Tibial artery (tissue), 4 donors: ENCODE measurements at regions not wholly inside any gene's neighbourhood (a gene's known extent, or its start where the extent isn't known, plus 50 kb on each side); places are given as distances from the start of the nearest gene placed in this dataset.
A peak's percentile ranks its signal among the peaks of the same experiment; 100 is the strongest.
"Not testable (repeated sequence)": the region's sequence is repeated elsewhere in the genome, so short reads cannot be mapped to it uniquely, and the experiment has no call there.

Experiments
- DNase-seq, 2 donors: peaks; one replicate each; pipeline ENCODE4 v3.0.0-alpha.2; 2019
- H3K27ac ChIP-seq, 2 donors: fragments of 200-600 bp; sonication (generic) in 1 of 2; 1 replicate in 1 of 2; 2 replicates in 1 of 2; pipeline ENCODE4 v1.5.1; 2018 to 2019; ENCODE audit warnings: mild to moderate bottlenecking in 1 of 2
- H3K27me3 ChIP-seq, 2 donors: fragments of 200-600 bp; sonication (generic) in 1 of 2; one replicate each; pipeline versions ENCODE4 v1.5.1 to v1.6.0; 2016 to 2019
- H3K36me3 ChIP-seq, 3 donors: fragments of 200-600 bp; sonication (generic) in 2 of 3; one replicate each; pipeline ENCODE4 v1.5.1; 2016 to 2019; ENCODE audit warnings: mild to moderate bottlenecking in 2 of 3
- H3K4me1 ChIP-seq, 4 donors: fragments of 200-600 bp; sonication (generic) in 2 of 4; 1 replicate in 3 of 4; 2 replicates in 1 of 4; pipeline ENCODE4 v1.5.1; 2016 to 2019
- H3K4me3 ChIP-seq, 2 donors: fragments of 200-600 bp; sonication (generic) in 1 of 2; 1 replicate in 1 of 2; 2 replicates in 1 of 2; pipeline ENCODE4 v1.5.1; 2018 to 2019; ENCODE audit warnings: mild to moderate bottlenecking in 2 of 2
- H3K9me3 ChIP-seq, 3 donors: fragments of 200-600 bp; sonication (generic) in 1 of 3; one replicate each; pipeline ENCODE4 v1.5.1; 2016 to 2019
- CTCF ChIP-seq, 2 experiments: fragments of 200-600 bp in 1 of 2; fragments of 450-650 bp in 1 of 2; IDR thresholded peaks; one replicate each; pipeline ENCODE4 v1.5.1; 2017 to 2019; ENCODE audit warnings: antibody characterized with exemption in 2 of 2, mild to moderate bottlenecking in 1 of 2, moderate library complexity in 1 of 2
- intact Hi-C: fragments of 100-400 bp; cut with DNase I; formaldehyde crosslinking; loops from one replicate; pipeline ENCODE4 v1.15.0; 2023; ENCODE audit warnings: low total_unique reads

DNA sequence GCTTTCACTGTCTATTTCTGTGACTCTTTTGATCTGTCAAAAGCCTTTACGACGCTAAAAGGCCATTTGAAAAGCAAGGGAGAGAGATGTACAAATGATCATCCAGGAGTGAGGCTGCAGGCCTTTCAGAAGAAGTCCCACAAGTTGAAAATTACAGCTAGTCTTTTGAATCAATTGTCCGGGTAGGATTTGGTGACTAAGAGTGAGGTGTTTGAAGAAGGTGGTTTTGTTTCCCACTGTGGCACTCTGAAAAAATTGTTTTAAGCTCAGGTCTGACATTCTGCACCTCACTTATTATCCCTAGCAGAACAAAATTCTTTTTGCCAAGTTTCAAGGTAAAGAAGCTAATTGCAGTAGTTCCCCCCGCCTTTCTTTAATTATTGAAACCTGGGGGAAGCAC lies 50.8 kb upstream of the TMEM108 start:
- TF ChIP-seq CTCF (IDR thresholded peaks at IDR 0.05), result no peak
- H3K4me1 ChIP-seq, result peaks cover 0 to 3% (median 0%) of the 10 kb centered on the region in 4 donors
- H3K9me3 ChIP-seq, result no peaks in the 10 kb centered on the region
- intact Hi-C loops, result no loop called here
- H3K4me3 ChIP-seq, result no peak overlapping the region
- H3K27me3 ChIP-seq, result no peaks in the 10 kb centered on the region
- no peaks in the 10 kb centered on the region for H3K36me3 ChIP-seq
- no peak overlapping the region for H3K27ac ChIP-seq
- no peak for DNase-seq

GRCh38 chr3:132984181-132984580 lies 54.0 kb upstream of the TMEM108 start:
- Histone ChIP-seq H3K4me3 (no peak overlapping the region), H3K36me3 (no peaks in the 10 kb centered on the region), H3K9me3 (no peaks in the 10 kb centered on the region), H3K27ac (no peak overlapping the region), H3K4me1 (peaks cover 0 to 3% (median 0%) of the 10 kb centered on the region in 4 donors), H3K27me3 (no peaks in the 10 kb centered on the region)
- TF ChIP-seq CTCF (IDR thresholded peaks at IDR 0.05), result no peak
- intact Hi-C loops, result no loop called here
- DNase-seq, result peak in 1 of 2 donors; percentile 22

DNA sequence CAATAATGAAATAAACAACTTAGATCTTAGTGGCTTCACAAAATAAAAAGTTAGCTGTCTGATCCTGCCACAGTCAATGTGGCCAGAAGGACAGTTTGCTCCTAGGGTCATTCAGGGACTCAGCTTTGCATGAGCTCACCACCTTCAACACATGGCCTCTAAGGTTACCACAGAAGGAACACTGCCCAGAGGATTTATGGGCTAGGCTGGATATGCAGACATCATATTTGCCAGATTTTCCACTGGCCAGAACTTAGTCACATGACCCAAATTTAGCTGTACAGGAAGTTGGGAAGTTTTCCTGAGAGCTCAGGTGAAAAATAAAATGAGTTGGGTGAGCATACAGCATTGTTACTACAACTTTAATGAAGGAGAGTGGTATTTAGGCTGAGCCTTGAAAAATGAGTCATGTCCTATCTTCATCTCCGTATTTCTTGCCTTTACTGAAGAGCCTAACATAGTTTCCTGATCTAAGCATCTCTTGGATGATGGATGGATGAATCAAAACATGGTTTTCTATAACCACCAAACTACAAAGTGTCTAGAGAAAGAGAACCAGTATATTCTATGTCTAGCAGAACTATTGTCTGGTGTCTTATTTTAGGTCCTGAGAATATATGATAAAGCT lies 54.9 kb upstream of the TMEM108 start:
- peaks cover 0 to 3% (median 0%) of the 10 kb centered on the region in 4 donors for H3K4me1 ChIP-seq
- intact Hi-C loops, result no loop called here
- H3K36me3 ChIP-seq, result no peaks in the 10 kb centered on the region
- TF ChIP-seq CTCF (IDR thresholded peaks at IDR 0.05), result no peak
- DNase-seq, result no peak
- H3K4me3 ChIP-seq, result no peak overlapping the region
- H3K27me3 ChIP-seq, result no peaks in the 10 kb centered on the region
- no peak overlapping the region for H3K27ac ChIP-seq
- H3K9me3 ChIP-seq, result no peaks in the 10 kb centered on the region

DNA sequence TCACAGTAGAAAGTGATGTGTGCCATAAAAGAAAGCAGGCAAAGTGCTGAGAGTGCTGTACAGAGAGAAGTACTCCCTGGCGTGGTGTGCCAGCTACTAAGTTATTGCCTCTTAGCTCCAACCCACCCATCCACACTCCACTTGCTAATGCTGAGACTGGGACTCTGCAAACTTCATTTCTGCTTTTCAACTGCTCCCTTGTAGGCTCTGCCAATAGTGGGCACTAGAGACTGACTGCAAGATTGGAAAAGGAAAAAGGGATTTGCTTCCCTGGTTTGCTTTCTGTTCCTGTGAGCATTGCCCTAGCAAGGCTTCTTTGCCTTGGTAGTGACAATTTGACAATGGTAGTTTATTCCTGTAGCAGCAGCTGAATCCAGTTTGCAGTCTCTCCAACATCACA lies 56.5 kb upstream of the TMEM108 start:
- peaks cover 0 to 3% (median 0%) of the 10 kb centered on the region in 4 donors for H3K4me1 ChIP-seq
- no peak for DNase-seq
- intact Hi-C loops, result no loop called here

DNA sequence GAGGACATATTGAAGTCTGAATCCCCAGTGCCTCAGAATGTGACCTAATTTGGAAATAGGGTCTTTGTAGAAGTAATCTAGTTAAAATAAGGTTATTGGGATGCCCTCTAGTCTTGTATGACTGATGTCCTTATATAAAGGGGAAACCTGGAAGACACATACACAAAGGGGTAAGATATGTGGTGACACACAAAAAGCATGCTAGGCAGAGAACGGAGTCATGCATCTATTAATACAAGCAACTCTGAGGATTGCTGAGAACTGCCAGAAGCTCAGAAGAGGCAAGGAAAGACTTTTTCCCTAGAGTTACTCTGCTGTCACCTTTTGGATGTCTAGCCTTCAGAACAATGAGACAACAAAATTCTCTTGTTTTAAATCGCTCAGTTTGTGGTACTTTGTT lies 58.1 kb upstream of the TMEM108 start:
- intact Hi-C loops, result no loop called here
- Histone ChIP-seq H3K4me1 (peaks cover 0 to 3% (median 0%) of the 10 kb centered on the region in 4 donors), H3K27me3 (no peaks in the 10 kb centered on the region), H3K36me3 (no peaks in the 10 kb centered on the region), H3K4me3 (no peak overlapping the region), H3K9me3 (no peaks in the 10 kb centered on the region), H3K27ac (no peak overlapping the region)
- TF ChIP-seq CTCF (IDR thresholded peaks at IDR 0.05), result no peak
- no peak for DNase-seq

More for the DNA sequence above, 56.5 kb upstream of the TMEM108 start:
- Histone ChIP-seq H3K4me3 (no peak overlapping the region), H3K27ac (no peak overlapping the region), H3K9me3 (no peaks in the 10 kb centered on the region), H3K36me3 (no peaks in the 10 kb centered on the region), H3K27me3 (no peaks in the 10 kb centered on the region)
- TF ChIP-seq CTCF (IDR thresholded peaks at IDR 0.05), result no peak

DNA sequence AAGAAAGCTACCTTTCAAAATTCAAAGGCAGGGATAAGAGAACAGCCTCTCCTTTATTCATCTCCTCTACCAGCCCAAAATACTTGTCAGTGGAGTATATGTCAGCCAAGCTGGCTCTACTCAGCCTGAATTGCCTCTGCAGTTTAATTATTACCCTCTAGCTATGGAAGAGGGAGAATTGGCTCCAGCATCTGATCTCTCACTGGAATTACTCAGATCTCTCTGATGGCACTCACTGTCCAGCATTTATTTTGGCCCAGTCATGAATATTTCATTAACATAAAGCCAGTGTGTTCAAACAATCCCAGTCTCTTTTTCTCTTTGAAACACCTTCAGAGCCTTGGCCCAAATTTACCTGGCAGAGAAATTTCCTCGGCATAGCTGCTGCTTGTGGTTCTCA lies 58.6 kb upstream of the TMEM108 start:
- TF ChIP-seq CTCF (IDR thresholded peaks at IDR 0.05), result no peak
- Histone ChIP-seq H3K27me3 (no peaks in the 10 kb centered on the region), H3K9me3 (no peaks in the 10 kb centered on the region), H3K4me3 (no peak overlapping the region), H3K4me1 (peaks cover 0 to 3% (median 0%) of the 10 kb centered on the region in 4 donors), H3K27ac (no peak overlapping the region), H3K36me3 (no peaks in the 10 kb centered on the region)
- no peak for DNase-seq
- intact Hi-C loops, result no loop called here

DNA sequence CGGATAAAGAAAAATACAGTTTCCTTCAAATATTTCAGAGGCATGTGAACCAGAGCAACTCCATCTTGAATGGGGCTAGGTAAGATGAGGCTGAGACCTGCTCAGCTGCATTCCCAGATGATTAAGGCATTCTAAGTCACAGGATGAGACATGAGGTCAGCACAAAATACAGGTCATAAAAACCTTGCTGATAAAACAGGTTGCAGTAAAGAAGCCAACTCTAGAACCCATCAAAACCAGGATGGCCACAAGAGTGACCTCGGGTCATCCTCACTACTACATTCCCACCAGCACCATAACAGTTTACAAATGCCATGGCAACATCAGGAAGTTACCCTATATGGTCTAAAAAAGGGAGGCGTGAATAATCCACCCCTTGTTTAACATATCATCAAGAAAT lies 59.2 kb upstream of the TMEM108 start:
- H3K4me3 ChIP-seq, H3K36me3 ChIP-seq, DNase-seq, intact Hi-C loops, H3K9me3 ChIP-seq, H3K27ac ChIP-seq, H3K4me1 ChIP-seq, H3K27me3 ChIP-seq: not testable (repeated sequence)
